ENCODE measurements at regions not wholly inside any gene's neighbourhood (a gene's known extent, or its start where the extent isn't known, plus 50 kb on each side); places are given as distances from the start of the nearest gene placed in this dataset.

DNA sequence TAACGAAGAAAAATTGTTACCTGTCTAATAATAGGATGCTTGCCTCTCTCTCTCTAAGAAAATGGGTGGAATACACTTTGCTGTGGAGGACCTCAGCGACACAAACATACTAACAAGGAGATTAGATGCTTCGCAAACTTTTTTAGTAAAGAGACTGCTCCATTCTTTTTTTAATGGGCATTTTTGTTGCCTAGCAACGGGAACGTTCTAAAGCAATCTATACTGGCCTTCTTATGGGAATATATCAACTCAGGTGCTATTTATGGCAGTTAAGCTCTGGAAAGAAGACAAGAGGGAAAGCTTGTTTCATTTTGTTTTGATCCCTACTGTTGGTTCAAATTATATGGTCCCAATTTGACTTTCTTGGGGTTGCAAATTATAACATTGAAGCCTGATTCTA is 86.8 kb upstream of the CBLN2 start:
- no peak for TF ChIP-seq CTCF (IDR thresholded peaks at IDR 0.05)
- no peak for TF ChIP-seq EP300 (IDR thresholded peaks at IDR 0.05)

All from upper lobe of left lung (tissue), 4 donors.